Liver (tissue), 7 donors: ENCODE measurements at regions not wholly inside any gene's neighbourhood (a gene's known extent, or its start where the extent isn't known, plus 50 kb on each side); places are given as distances from the start of the nearest gene placed in this dataset.

Experiments
- DNase-seq: peaks from one replicate; pipeline ENCODE4 v3.0.0-alpha.2; 2017; ENCODE audit warnings: low spot score
- H3K27ac ChIP-seq, 2 donors: one replicate each; pipeline ENCODE4 v1.7.0; 2013; ENCODE audit warnings: inconsistent platforms in 2 of 2, low read length in 2 of 2, control low read depth in 1 of 2, low read depth in 1 of 2, mild to moderate bottlenecking in 1 of 2
- H3K27me3 ChIP-seq, 4 donors: one replicate each; pipeline versions ENCODE4 v1.6.1 to v1.7.0; 2013; ENCODE audit warnings: low read length in 3 of 4, inconsistent platforms in 1 of 4, mild to moderate bottlenecking in 1 of 4, moderate library complexity in 1 of 4; ENCODE audit not compliant: control insufficient read depth in 4 of 4, insufficient read depth in 4 of 4
- H3K36me3 ChIP-seq, 4 donors: one replicate each; pipeline versions ENCODE4 v1.6.1 to v1.7.0; 2013; ENCODE audit warnings: low read length in 3 of 4, mild to moderate bottlenecking in 3 of 4, low read depth in 1 of 4, moderate library complexity in 1 of 4; ENCODE audit not compliant: control insufficient read depth in 4 of 4, insufficient read depth in 3 of 4
- H3K4me1 ChIP-seq, 4 donors: one replicate each; pipeline versions ENCODE4 v1.6.1 to v1.7.0; 2013; ENCODE audit warnings: low read length in 3 of 4, mild to moderate bottlenecking in 3 of 4, moderate library complexity in 1 of 4; ENCODE audit not compliant: control insufficient read depth in 4 of 4, insufficient read depth in 4 of 4
- H3K4me3 ChIP-seq, 3 donors: one replicate each; pipeline versions ENCODE4 v1.6.1 to v1.7.0; 2013; ENCODE audit warnings: low read length in 3 of 3, control low read depth in 1 of 3, low read depth in 1 of 3, mild to moderate bottlenecking in 1 of 3
- H3K9ac ChIP-seq, 2 donors: one replicate each; pipeline ENCODE4 v1.7.0; 2013; ENCODE audit warnings: low read length in 2 of 2, mild to moderate bottlenecking in 2 of 2, moderate library complexity in 2 of 2, control low read depth in 1 of 2, low read depth in 1 of 2
- H3K9me3 ChIP-seq, 4 donors: one replicate each; pipeline versions ENCODE4 v1.6.1 to v1.7.0; 2013; ENCODE audit warnings: low read length in 3 of 4; ENCODE audit not compliant: control insufficient read depth in 4 of 4
- EGR1 ChIP-seq, 2 donors: IDR thresholded peaks; 2 replicates each; pipeline ENCODE4 v1.6.1; 2016 to 2018; ENCODE audit warnings: antibody characterized with exemption in 2 of 2, low read depth in 2 of 2
- FOXA1 ChIP-seq: IDR thresholded peaks from 2 replicates; pipeline ENCODE4 v1.6.1; 2016; ENCODE audit warnings: antibody characterized with exemption
- FOXA2 ChIP-seq: IDR thresholded peaks from 2 replicates; pipeline ENCODE4 v1.6.1; 2016; ENCODE audit warnings: antibody characterized with exemption
- GABPA ChIP-seq, 2 donors: IDR thresholded peaks in 1 of 2; conservative IDR thresholded peaks in 1 of 2; 2 replicates each; pipeline ENCODE4 v1.6.1; 2016; ENCODE audit warnings: antibody characterized with exemption in 2 of 2, mild to moderate bottlenecking in 1 of 2, moderate library complexity in 1 of 2
- HNF4A ChIP-seq, 2 donors: conservative IDR thresholded peaks; 2 replicates each; pipeline ENCODE4 v1.6.1; 2016; ENCODE audit warnings: antibody characterized with exemption in 2 of 2, mild to moderate bottlenecking in 2 of 2
- HNF4G ChIP-seq: IDR thresholded peaks from 2 replicates; pipeline ENCODE4 v1.6.1; 2016; ENCODE audit warnings: antibody characterized with exemption
- JUND ChIP-seq, 2 donors: IDR thresholded peaks; 2 replicates each; pipeline ENCODE4 v1.6.1; 2016; ENCODE audit warnings: antibody characterized with exemption in 2 of 2
- NR2F2 ChIP-seq: IDR thresholded peaks from 2 replicates; pipeline ENCODE4 v1.6.1; 2016; ENCODE audit warnings: antibody characterized with exemption
- RAD21 ChIP-seq, 2 donors: IDR thresholded peaks; 2 replicates each; pipeline ENCODE4 v1.6.1; 2016; ENCODE audit warnings: antibody characterized with exemption in 2 of 2, mild to moderate bottlenecking in 2 of 2
- RXRA ChIP-seq, 2 donors: IDR thresholded peaks; 2 replicates each; pipeline ENCODE4 v1.6.1; 2017 to 2018; ENCODE audit warnings: antibody characterized with exemption in 2 of 2, mild to moderate bottlenecking in 1 of 2
- SP1 ChIP-seq: IDR thresholded peaks from 2 replicates; pipeline ENCODE4 v1.6.1; 2018; ENCODE audit warnings: antibody characterized with exemption, mild to moderate bottlenecking
- TAF1 ChIP-seq: conservative IDR thresholded peaks from 2 replicates; pipeline ENCODE4 v1.6.1; 2016; ENCODE audit warnings: antibody characterized with exemption, mild to moderate bottlenecking
- WGBS: extraction: QIAGEN DNeasy Blood & Tissue Kit; methylation state at CpG from one replicate; pipeline ENCODE4 v1.1.7; 2013; 5-methylcytosine and 5-hydroxymethylcytosine counted together
- TF ChIP-seq, protein P1 (sequence below): IDR thresholded peaks from 2 replicates; pipeline ENCODE4 v1.6.1; 2016; ENCODE audit warnings: antibody characterized with exemption
- TF ChIP-seq, protein P2 (sequence below): IDR thresholded peaks from 2 replicates; pipeline ENCODE4 v1.6.1; 2016; ENCODE audit warnings: antibody characterized with exemption, mild to moderate bottlenecking
- donor health status: healthy.
- donor health status: healthy.
- donor health status: healthy.
- donor health status: healthy.

DNA sequence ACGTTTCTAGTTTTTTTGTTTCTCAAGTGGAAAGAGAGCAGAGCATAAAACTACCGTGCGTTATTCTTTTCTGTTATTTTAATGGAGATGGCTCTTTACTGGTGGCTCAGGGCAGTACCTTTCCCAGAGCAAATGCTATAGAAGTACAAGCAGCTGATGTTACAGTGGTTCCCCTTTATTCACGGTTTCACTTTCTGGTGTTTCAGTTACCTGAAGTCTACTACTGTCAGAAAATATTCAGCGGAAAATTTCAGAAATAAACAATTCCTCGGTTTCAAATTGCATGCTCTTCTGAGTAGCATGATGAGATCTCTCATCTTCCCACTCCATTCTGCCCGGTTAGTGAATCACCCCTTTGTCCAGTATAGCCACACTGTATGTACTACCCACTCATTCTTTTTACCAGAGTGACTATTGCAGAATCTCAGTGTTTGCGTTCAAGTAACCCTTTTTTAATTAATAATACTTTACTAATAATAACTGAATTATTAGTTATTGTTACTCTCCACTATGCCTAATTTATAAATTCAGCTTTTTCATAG is 597.5 kb upstream of the ROBO2 start:
- Histone ChIP-seq H3K9me3 (no peaks in the 10 kb centered on the region), H3K4me3 (no peak overlapping the region), H3K36me3 (no peaks in the 10 kb centered on the region), H3K27ac (no peak overlapping the region), H3K27me3 (no peaks in the 10 kb centered on the region), H3K4me1 (no peaks in the 10 kb centered on the region), H3K9ac (no peak overlapping the region)
- WGBS, result 81% methylated on average over 8 of the region's 8 CpGs
- no peak for DNase-seq
- no peak for TF ChIP-seq RAD21 (IDR thresholded peaks at IDR 0.05)
- no peak for TF ChIP-seq NR2F2
- TF ChIP-seq, protein P1, sequence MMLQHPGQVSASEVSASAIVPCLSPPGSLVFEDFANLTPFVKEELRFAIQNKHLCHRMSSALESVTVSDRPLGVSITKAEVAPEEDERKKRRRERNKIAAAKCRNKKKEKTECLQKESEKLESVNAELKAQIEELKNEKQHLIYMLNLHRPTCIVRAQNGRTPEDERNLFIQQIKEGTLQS, result no peak
- no peak for TF ChIP-seq FOXA1
- no peak for TF ChIP-seq FOXA2
- no peak for TF ChIP-seq TAF1
- TF ChIP-seq, protein P2, sequence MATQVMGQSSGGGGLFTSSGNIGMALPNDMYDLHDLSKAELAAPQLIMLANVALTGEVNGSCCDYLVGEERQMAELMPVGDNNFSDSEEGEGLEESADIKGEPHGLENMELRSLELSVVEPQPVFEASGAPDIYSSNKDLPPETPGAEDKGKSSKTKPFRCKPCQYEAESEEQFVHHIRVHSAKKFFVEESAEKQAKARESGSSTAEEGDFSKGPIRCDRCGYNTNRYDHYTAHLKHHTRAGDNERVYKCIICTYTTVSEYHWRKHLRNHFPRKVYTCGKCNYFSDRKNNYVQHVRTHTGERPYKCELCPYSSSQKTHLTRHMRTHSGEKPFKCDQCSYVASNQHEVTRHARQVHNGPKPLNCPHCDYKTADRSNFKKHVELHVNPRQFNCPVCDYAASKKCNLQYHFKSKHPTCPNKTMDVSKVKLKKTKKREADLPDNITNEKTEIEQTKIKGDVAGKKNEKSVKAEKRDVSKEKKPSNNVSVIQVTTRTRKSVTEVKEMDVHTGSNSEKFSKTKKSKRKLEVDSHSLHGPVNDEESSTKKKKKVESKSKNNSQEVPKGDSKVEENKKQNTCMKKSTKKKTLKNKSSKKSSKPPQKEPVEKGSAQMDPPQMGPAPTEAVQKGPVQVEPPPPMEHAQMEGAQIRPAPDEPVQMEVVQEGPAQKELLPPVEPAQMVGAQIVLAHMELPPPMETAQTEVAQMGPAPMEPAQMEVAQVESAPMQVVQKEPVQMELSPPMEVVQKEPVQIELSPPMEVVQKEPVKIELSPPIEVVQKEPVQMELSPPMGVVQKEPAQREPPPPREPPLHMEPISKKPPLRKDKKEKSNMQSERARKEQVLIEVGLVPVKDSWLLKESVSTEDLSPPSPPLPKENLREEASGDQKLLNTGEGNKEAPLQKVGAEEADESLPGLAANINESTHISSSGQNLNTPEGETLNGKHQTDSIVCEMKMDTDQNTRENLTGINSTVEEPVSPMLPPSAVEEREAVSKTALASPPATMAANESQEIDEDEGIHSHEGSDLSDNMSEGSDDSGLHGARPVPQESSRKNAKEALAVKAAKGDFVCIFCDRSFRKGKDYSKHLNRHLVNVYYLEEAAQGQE, result no peak
- TF ChIP-seq HNF4A (conservative IDR thresholded peaks at IDR 0.05), result no peak
- TF ChIP-seq EGR1 (IDR thresholded peaks at IDR 0.05; ENCODE audit: low read depth in 2 of 2), result no peak
- no peak for TF ChIP-seq RXRA (IDR thresholded peaks at IDR 0.05)
- TF ChIP-seq JUND (IDR thresholded peaks at IDR 0.05), result no peak
- no peak for TF ChIP-seq HNF4G
- TF ChIP-seq GABPA (IDR thresholded peaks at IDR 0.05 in 1 of 2, conservative IDR thresholded peaks at IDR 0.05 in 1 of 2), result no peak

DNA sequence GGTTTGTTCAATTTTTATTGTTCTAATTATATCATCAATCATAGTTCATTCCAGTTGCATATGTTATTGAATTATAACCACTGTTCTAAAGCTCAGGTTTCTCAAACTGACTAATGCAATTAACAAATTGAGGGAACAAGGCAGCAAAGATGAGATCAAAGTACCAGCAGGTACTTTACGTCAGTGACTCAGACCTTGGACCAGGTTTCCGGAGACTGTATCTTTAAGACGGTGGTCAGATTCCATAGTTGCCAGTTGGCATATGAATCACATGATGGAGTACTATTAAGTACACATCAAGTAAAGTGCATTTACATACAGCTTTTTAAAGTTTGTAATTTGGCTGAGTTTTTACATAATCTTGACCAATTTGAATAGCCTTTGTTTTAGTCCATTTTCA is 583.6 kb upstream of the ROBO2 start:
- TF ChIP-seq TAF1 (no peak), SP1 (no peak), FOXA2 (no peak), RXRA (IDR thresholded peaks at IDR 0.05) (no peak), JUND (IDR thresholded peaks at IDR 0.05) (no peak)
- TF ChIP-seq, protein P1, result no peak
- TF ChIP-seq, protein P2, result no peak

More for the DNA sequence above, 583.6 kb upstream of the ROBO2 start:
- H3K4me1 ChIP-seq, result no peaks in the 10 kb centered on the region
- 88% methylated on average over 3 of the region's 3 CpGs for WGBS
- no peaks in the 10 kb centered on the region for H3K9me3 ChIP-seq
- H3K9ac ChIP-seq, result no peak overlapping the region
- no peak for DNase-seq
- no peak overlapping the region for H3K4me3 ChIP-seq
- H3K36me3 ChIP-seq, result no peaks in the 10 kb centered on the region
- no peaks in the 10 kb centered on the region for H3K27me3 ChIP-seq
- H3K27ac ChIP-seq, result no peak overlapping the region
